GM18951 (cell line): ENCODE measurements at regions not wholly inside any gene's neighbourhood (a gene's known extent, or its start where the extent isn't known, plus 50 kb on each side); places are given as distances from the start of the nearest gene placed in this dataset.

ENCODE experiments used
- POLR2A ChIP-seq: IDR thresholded peaks from 4 replicates; pipeline ENCODE4 v1.6.1; 2011; ENCODE audit warnings: mild to moderate bottlenecking; ENCODE audit not compliant: insufficient read length, insufficient read depth; ENCODE audit errors: extremely low read depth
- in situ Hi-C: fragments of 300-500 bp; cut with MboI; formaldehyde crosslinking; loops from one replicate; pipeline ENCODE4 v1.12.0; 2022; ENCODE audit warnings: low sequenced_read_pairs, mixed read lengths, inconsistent platforms; ENCODE audit not compliant: unreplicated experiment

DNA sequence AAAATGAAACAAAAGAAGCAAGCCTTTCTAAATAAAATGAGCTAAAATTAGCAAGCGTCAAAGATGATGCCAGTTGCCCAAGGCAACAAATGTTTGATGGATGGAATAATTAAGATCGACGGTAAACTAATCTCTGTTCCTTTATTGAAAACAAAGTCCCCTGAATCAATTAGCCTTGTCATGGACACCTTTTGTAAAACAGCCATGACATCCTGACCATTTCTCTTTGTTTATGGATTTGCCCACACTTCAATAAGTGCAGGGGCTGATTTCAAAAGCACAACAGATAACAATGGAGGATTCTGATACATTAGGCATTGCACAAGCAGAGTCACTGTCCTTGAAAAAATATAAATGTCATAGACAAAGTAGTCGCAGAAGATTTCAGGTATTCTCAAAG, 160.1 kb upstream of the HNRNPA3 start:
- no peak for TF ChIP-seq POLR2A
- in situ Hi-C loops = no loop called here

DNA sequence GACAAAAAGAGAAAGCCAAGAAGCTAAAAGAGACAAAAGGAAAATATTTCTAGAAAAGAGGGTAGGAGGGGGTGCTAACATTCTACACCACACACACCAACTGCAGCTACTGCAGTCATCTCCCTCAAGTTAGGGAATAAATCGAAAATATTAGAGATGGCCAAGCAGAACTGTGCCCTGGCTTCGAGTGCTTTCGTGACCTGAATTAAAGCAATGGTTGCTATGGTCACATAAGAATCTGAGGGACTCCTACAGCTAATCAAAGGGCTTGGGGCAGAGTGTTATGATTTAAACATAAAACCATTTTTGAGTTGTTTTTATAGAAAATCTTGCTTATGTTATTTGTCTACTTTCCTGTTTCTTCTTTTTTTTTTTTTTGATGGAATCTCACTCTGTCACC, 159.6 kb upstream of the HNRNPA3 start:
- in situ Hi-C loops = no loop called here
- no peak for TF ChIP-seq POLR2A

DNA sequence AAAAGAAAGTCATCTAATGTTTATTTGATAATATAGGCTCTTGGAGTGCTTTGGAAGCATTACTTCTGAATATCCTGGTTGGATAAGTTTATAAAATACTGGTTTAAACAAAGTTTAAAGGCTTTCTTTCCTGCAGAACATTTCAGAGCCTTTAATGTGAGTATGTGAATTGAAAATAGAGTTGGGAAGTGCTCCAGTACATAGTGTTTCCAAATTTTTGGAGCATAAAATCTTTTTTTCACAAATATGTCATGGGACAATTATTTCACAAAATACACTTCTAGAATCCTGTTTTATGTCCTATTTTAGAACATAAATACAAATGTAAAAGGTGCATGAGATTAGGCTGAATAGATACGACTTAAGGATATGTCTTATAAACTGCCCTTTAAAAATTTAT, 158.9 kb upstream of the HNRNPA3 start:
- TF ChIP-seq POLR2A = no peak
- in situ Hi-C loops = no loop called here

DNA sequence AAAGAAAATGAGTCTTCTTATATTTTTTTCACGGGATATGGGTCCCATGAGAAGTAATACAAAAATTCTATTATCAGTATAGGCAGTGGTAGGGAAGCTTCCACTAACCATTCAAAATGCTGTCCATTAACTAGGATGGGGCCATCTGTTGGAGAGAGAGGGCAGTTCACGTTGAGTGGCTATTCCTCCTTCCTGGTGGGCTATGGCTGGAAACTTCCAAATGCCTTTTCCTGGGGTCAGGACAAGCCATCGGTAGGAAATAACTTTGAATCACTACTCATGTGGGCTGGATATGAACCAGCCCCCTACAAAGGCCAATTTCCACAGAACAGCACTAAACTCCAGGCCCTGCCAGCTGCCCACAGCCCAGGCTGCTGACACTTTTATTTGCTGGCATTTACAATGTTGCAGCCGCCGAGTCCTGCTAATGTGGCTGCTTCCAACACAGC, 156.1 kb upstream of the HNRNPA3 start:
- no peak for TF ChIP-seq POLR2A
- in situ Hi-C loops = no loop called here

DNA sequence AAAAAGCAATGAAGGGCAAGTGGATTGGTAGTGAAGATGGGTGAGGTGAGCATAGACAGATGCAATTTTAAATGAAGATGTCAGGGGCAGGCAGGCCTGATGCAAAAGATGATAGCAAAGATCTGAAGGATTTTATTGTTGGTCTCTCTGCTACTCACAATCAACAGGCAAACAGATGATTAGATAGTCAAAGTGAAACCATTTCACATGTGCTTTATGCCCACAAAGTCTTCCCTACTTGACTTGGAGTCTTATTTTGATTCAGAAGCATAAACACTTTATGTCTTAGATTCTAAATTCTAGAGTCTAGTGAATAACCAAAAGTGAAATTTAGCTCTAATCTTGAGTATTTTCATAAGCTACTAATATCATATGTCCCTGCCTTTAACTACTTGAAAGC, 153.8 kb upstream of the HNRNPA3 start:
- TF ChIP-seq POLR2A = no peak
- in situ Hi-C loops = no loop called here

DNA sequence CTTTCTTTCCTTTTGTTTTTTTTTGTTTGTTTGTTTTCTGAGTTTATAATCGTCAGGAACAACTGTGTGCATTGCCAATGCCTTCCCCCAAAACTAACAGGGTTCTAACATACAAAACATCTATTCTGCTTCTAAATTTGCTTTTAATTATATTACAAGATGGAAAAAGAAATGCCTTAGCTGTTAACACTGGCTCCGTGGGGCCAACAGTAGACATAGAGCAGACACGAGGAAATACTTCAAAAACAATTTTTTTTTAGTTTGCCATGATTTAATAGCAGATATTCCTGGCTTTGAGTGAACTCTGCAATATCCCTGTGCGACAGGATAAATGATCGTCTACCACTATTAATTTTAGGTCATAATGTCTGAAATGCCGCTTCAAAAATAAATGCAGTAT, 153.3 kb upstream of the HNRNPA3 start:
- in situ Hi-C loops = no loop called here
- no peak for TF ChIP-seq POLR2A

DNA sequence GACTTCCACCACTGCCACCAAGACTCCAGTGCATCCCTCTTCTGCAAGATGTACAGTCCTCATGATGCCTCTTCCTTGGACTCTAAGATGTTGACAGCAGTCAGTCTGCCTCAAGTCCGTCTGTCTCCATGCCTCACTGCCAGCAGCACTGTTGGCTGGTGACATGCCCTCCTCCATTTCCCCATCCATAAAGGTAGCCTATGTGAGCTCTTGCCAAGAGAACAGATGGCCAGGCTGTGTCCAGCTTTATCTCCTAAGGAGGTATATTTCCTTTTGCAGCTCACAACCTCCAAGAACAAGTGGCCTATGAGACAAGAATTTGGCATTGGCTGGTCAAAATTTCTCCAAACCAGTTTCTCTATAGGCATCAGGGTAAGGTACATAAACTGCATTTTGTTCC, 149.3 kb upstream of the HNRNPA3 start:
- TF ChIP-seq POLR2A = no peak
- in situ Hi-C loops = no loop called here

DNA sequence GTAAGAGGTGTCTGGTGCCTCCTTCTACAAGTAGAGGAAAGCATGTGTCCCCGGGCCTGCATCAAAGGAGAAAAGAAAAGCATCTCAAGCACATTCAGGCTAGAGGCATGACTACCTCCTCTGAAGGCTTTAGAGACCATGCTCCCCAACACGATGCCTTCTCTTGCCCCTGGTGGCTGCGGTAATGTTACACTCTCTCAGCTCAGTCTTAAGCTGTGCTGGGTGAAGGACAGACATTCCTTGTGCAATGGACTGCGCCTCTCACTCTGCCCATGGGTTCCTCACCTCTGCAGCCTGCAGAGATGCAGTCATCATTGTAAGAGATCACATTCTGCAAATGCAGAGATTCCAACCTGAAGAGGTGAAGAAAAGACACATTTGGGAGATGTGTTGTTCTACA, 148.2 kb upstream of the HNRNPA3 start:
- in situ Hi-C loops = no loop called here
- no peak for TF ChIP-seq POLR2A

DNA sequence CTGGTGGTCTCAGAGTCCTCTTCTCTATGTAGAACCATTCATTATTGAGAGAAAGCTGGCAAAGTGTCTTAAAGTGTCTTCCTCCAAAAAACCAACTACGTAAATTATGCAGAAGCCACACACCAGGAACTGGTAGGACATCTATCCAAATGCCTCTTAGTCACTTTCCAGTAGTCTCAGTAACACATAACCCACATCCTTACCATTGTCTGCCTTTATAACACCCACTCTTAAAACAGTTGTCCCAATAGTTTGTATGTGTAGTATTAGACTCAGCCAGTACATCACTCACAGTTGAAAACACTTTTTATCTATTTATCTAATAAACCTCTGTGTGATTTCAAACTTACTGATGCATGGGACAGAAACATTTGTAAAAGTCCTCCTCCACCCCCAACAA, 143.6 kb upstream of the HNRNPA3 start:
- in situ Hi-C loops = no loop called here
- TF ChIP-seq POLR2A = no peak

DNA sequence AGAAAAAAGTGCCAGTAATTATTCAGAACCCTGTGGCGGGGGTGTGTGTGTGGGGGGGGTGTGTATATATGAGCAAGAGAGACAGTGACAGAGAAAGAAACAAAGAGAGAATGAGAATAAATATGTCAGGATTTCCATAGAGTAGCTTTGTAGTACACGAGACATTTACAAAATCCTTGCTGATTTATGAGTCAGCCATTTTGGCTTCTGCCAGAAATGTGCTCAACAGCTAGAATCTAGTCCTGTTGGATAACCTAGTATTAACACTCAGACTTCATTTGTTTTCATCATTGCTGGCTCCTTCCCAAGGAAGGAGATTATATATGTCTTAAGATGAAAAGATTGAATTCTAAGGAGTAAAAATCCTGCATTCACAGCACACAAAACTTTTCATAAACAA, 140.5 kb upstream of the HNRNPA3 start:
- TF ChIP-seq POLR2A = no peak
- in situ Hi-C loops = no loop called here

DNA sequence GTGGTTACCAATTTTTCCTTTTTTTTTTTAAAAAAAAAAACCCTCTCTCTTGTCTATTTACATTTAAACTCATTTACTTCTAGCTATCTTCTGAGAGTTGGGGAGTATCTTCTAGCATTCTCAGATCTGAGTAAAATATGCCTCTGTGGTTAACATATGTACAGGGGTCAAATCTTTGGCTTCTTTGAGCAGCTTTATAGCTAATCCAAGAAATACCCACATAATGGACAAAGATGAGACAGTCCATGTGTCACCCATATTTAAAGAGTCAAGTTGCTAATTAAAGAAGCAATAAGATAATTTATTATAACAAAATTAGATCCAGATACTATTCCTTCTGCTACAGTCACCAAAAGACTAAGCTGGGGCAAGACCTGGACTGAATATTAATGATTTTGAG, 139.0 kb upstream of the HNRNPA3 start:
- no peak for TF ChIP-seq POLR2A
- in situ Hi-C loops = no loop called here

DNA sequence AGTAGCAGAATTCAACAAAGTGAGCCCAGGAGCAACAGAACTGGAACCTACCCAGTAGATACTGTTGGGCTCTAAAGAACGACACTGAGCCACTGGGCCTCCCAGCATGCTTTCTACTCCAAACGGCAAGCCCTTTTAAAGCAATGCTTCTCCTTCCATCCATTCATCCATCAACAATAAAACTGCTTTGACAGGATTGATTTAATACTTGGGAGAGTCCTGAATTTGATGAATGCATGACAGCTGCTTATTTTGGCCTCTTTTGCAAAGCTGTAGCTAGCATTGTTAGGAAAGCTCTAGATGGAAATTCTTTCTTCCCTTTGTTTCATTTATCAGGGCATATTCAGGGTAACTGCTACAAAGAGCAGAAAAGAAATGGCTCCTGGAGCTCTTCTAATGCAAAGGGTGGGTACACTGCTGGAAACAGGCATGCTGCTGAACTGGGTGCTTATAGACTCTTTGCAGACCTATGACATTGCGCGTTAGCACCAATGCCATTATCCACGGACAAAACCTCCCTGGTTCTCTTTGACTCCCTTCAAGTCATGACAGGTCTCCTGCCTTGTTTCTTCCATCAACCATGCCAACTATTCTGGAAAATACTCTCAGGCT, 138.4 kb upstream of the HNRNPA3 start:
- in situ Hi-C loops = no loop called here
- no peak for TF ChIP-seq POLR2A

DNA sequence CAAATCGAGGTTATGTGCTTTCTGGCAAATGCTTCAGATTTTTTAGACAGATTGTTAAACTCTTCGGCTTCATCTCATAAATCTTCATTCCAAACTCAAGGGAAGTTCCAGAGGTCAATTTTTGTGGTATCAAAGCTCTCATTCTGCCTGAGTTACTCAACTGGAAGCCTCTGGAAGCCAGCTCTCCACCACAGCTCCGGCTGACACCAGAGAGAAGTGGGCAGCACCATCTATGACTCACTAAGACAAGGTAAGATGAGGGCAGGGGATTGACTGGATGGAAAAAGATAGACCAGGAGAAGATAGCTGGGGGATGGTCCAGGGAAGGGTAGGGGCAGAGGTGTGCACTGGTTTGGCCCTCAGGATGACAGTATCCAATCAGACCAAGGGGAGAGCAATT, 137.3 kb upstream of the HNRNPA3 start:
- no peak for TF ChIP-seq POLR2A
- in situ Hi-C loops = no loop called here

DNA sequence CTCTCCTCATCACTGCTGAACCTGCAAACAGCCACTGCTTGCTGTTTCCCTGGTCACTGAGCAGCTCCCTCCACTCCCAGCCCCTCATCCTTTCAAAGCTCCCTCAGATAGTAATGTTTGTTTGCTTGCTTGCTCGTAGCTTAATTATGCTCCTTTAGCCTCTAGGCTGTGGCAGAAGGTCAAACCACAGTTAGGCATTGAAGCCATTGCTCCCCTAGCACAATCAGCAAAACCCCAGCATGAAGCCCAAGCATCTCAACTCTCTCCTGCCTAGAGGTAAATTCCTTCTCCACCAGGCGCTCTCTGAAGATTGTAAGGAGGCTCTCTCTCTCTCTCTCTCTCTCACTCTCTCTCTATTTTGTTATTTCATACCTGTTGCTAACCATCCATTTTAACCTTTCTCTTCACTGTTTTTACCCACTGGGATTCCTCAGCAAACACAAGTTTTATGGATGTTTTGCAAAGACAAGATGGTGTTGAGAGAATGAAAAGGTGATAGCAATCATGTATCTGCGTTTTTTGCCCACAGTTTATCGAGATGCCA, 135.9 kb upstream of the HNRNPA3 start:
- in situ Hi-C loops = no loop called here
- TF ChIP-seq POLR2A = no peak

DNA sequence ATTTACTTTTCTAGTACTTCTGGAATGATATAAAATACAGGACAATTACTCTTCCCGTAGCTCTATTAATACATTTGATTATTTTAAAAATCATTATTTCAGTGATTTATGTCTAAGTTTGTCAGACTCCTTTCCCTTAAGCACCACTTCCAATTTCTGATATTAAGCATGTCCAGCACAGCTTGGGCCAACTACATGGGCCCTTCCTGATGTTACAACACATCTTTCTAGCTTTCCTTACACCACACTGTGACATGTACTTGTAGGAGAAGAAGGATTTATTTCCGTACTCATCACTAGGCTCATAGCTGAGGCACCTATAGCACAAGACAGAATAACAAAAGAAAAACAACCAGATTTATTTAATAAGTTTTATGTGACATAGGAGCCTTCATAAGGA, 134.8 kb upstream of the HNRNPA3 start:
- in situ Hi-C loops = no loop called here
- no peak for TF ChIP-seq POLR2A

DNA sequence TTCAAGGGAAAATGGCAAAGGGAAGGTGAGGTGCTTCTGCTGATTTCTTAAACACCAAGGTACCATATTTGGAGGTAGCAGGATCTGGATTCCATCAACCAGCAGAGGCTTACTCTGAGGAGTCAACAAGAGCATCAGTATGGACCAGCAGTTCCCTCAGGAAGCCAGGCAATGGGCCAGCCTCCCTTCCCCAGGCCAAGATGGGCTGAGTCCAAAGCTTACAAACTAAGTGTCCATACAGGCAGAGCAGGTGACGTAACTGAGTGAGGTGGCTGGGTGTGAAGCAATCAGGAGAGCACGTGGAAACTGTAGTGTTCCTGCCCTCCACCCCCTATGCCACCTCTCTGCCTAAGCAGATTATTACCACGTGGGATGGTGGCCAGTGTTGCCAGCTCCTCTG, 134.2 kb upstream of the HNRNPA3 start:
- in situ Hi-C loops = no loop called here
- TF ChIP-seq POLR2A = no peak
